MCF 10A (cell line): ENCODE measurements at regions not wholly inside any gene's neighbourhood (a gene's known extent, or its start where the extent isn't known, plus 50 kb on each side); places are given as distances from the start of the nearest gene placed in this dataset.

Experiments
- BruUV-seq: library from RNA; stranded (reverse); fragments of 400-500 nt; replicated peaks from 2 replicates; lab custom pipeline; 2021; lab: Mats Ljungman, UMichigan
- CTCF ChIA-PET: fragments of 300-600 bp; sonication (Branson Sonifier 250); formaldehyde crosslinking; extraction: SDS; loops from one replicate; lab custom pipeline; 2021; ENCODE audit warnings: antibody characterized with exemption, inconsistent platforms; lab: Yijun Ruan, JAX
- POLR2A ChIA-PET: fragments of 300-600, 350-650 bp; sonication (Branson Sonifier 250); formaldehyde crosslinking; extraction: SDS; loops from one replicate; lab custom pipeline; 2020; ENCODE audit warnings: antibody characterized with exemption, inconsistent platforms; lab: Yijun Ruan, JAX
- DNase-seq: peaks from one replicate; pipeline ENCODE4 v3.0.0-alpha.2; 2018; ENCODE audit not compliant: unreplicated experiment
- H3K27ac Mint-ChIP-seq: one replicate; pipeline ENCODE4 v1.8.0; 2022; ENCODE audit warnings: mild to moderate bottlenecking, low read depth, mixed read lengths; ENCODE audit not compliant: unreplicated experiment
- H3K27me3 Mint-ChIP-seq: one replicate; pipeline ENCODE4 v1.8.0; 2022; ENCODE audit warnings: mixed read lengths; ENCODE audit not compliant: insufficient read depth, unreplicated experiment
- H3K36me3 Mint-ChIP-seq: one replicate; pipeline ENCODE4 v1.8.0; 2022; ENCODE audit warnings: mild to moderate bottlenecking, moderate library complexity, mixed read lengths; ENCODE audit not compliant: insufficient read depth, unreplicated experiment
- H3K4me1 Mint-ChIP-seq: one replicate; pipeline ENCODE4 v1.8.0; 2022; ENCODE audit warnings: mixed read lengths; ENCODE audit not compliant: insufficient read depth, unreplicated experiment
- H3K4me3 Mint-ChIP-seq: one replicate; pipeline ENCODE4 v1.8.0; 2022; ENCODE audit warnings: mild to moderate bottlenecking, moderate library complexity, mixed read lengths; ENCODE audit not compliant: unreplicated experiment
- H3K9me3 Mint-ChIP-seq: one replicate; pipeline ENCODE4 v1.8.0; 2022; ENCODE audit warnings: mixed read lengths; ENCODE audit not compliant: unreplicated experiment
- CTCF ChIP-seq: fragments of 200-600 bp; IDR thresholded peaks from one replicate; pipeline ENCODE4 v1.8.0; 2022; ENCODE audit warnings: antibody characterized with exemption, mild to moderate bottlenecking; ENCODE audit not compliant: unreplicated experiment
- intact Hi-C: fragments of 100-400 bp; cut with micrococcal nuclease; formaldehyde crosslinking; loops from 2 replicates; pipeline ENCODE4 v1.14.1; 2022

GRCh38 chr13:95479731-95480130, 72.8 kb upstream of the CLDN10 start:
- no peaks in the 10 kb centered on the region for H3K9me3 Mint-ChIP-seq
- H3K4me3 Mint-ChIP-seq: no peak overlapping the region
- DNase-seq: no peak
- intact Hi-C loops: no loop called here
- H3K27ac Mint-ChIP-seq: no peak overlapping the region
- no TSS peak for BruUV-seq
- no peaks in the 10 kb centered on the region for H3K36me3 Mint-ChIP-seq
- ChIA-PET CTCF (interaction anchor here (0.5 to 2.2 kb wide), 9 partner anchors 14 to 1521 kb away, joined by 3 to 10 read pairs (median 4); no protein-coding TSS in a partner anchor), POLR2A (interaction anchor here (0.9 kb wide), 1 partner anchor 197 kb away, joined by 4 read pairs; the partner anchor contains the start of gene DNAJC3)
- no peak for TF ChIP-seq CTCF
- H3K27me3 Mint-ChIP-seq: no peaks in the 10 kb centered on the region
- peaks cover 18% of the 10 kb centered on the region for H3K4me1 Mint-ChIP-seq

GRCh38 chr13:95480131-95480545, 72.4 kb upstream of the CLDN10 start:
- Mint-ChIP-seq H3K4me3 (no peak overlapping the region), H3K27me3 (no peaks in the 10 kb centered on the region), H3K4me1 (peaks cover 23% of the 10 kb centered on the region), H3K27ac (no peak overlapping the region), H3K9me3 (no peaks in the 10 kb centered on the region), H3K36me3 (no peaks in the 10 kb centered on the region)
- ChIA-PET CTCF (interaction anchor here (0.5 to 2.2 kb wide), 15 partner anchors 9 to 1521 kb away, joined by 3 to 10 read pairs (median 4); no protein-coding TSS in a partner anchor), POLR2A (interaction anchor here (0.9 kb wide), 1 partner anchor 196 kb away, joined by 4 read pairs; the partner anchor contains the start of gene DNAJC3)
- peak; percentile 17 for DNase-seq
- intact Hi-C loops: no loop called here
- no TSS peak for BruUV-seq
- TF ChIP-seq CTCF: no peak

GRCh38 chr13:95480791-95481780, 71.4 kb upstream of the CLDN10 start:
- Mint-ChIP-seq H3K9me3 (no peaks in the 10 kb centered on the region), H3K36me3 (no peaks in the 10 kb centered on the region), H3K4me3 (no peak overlapping the region), H3K27ac (peak overlapping the region; percentile 36), H3K27me3 (no peaks in the 10 kb centered on the region), H3K4me1 (peaks cover 32% of the 10 kb centered on the region)
- peak; percentile 58 for DNase-seq
- TF ChIP-seq CTCF: no peak
- BruUV-seq: no TSS peak
- ChIA-PET CTCF (interaction anchor here (0.6 to 2.2 kb wide), 15 partner anchors 8 to 353 kb away, joined by 3 to 10 read pairs (median 3); no protein-coding TSS in a partner anchor), POLR2A (interaction anchor here (0.7 kb wide), 1 partner anchor 340 kb away, joined by 3 read pairs; no protein-coding TSS in a partner anchor)
- intact Hi-C loops: no loop called here

- no peaks in the 10 kb centered on the region for H3K9me3 Mint-ChIP-seq
- POLR2A ChIA-PET: interaction anchor here (1.0 kb wide), 1 partner anchor 161 kb away, joined by 3 read pairs; no protein-coding TSS in a partner anchor
- H3K27ac Mint-ChIP-seq: no peak overlapping the region
- no peaks in the 10 kb centered on the region for H3K27me3 Mint-ChIP-seq
- H3K36me3 Mint-ChIP-seq: no peaks in the 10 kb centered on the region
- no peak for TF ChIP-seq CTCF
- H3K4me1 Mint-ChIP-seq: peaks cover 40% of the 10 kb centered on the region
- DNase-seq: no peak
- CTCF ChIA-PET: interaction anchor here (0.5 to 1.5 kb wide), 5 partner anchors 12 to 825 kb away, joined by 3 to 6 read pairs (median 4); no protein-coding TSS in a partner anchor
- no peak overlapping the region for H3K4me3 Mint-ChIP-seq
- BruUV-seq: no TSS peak
- intact Hi-C loops: no loop called here
Observed at GRCh38 chr13:95484052-95484451, 68.5 kb upstream of the CLDN10 start.
